ENCODE measurements at regions not wholly inside any gene's neighbourhood (a gene's known extent, or its start where the extent isn't known, plus 50 kb on each side); places are given as distances from the start of the nearest gene placed in this dataset.

DNA sequence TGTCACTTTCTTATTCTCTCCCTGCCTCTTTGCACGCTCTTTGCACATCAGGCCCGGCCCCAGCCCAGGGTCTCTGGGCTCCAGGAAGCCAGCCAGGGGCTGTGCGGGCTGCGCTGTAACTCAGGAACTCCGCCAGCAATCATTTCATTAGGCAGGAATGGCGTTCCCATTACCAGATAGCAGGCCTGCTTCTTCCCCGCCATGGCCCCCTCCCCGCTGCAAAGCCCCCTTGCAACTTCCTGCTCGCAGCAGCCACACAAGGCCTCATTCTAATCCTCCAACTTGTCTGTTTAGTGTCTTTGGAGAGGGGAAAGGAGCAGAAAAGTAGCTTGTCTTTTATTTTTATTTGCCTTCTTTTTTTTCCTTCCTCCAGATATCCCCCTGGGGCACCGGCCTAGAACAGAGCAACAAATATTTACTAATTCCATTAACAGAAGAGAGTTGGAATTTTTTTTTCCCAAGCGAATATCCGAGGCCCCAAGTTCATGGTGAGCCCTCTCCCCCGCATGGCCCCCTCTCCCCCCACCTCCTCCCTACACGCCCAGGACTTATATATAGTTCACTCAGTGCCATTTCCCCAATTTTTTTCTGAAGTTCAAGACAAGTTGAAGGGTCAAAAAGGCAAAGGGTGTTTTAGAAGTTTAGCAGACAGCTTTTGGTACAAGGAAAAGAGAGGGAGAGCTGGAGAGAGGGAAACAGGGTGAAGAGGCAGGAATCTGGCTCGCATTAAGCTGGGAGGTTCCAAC, 329.4 kb upstream of the TBX3 start:
- Mint-ChIP-seq H3K4me3 (no peak overlapping the region), H3K27me3 (no peaks in the 10 kb centered on the region), H3K9me3 (peaks cover 0 to 23% (median 5%) of the 10 kb centered on the region in 7 donors), H3K36me3 (no peaks in the 10 kb centered on the region), H3K27ac (no peak overlapping the region), H3K4me1 (no peaks in the 10 kb centered on the region)
- ATAC-seq (ENCODE audit: low read depth in 2 of 2) (no peak), DNase-seq (no peak)
- Histone ChIP-seq H3K9me3 (ENCODE audit: control insufficient read depth in 2 of 2, low read length in 2 of 2) (peaks cover 0 to 3% of the 10 kb centered on the region in 2 experiments), H3K36me3 (ENCODE audit: control insufficient read depth, insufficient read depth, low read length) (no peaks in the 10 kb centered on the region), H3K4me3 (ENCODE audit: low read depth, low read length) (no peak overlapping the region), H3K27me3 (ENCODE audit: control insufficient read depth, insufficient read depth, low read length) (no peaks in the 10 kb centered on the region), H3K4me1 (ENCODE audit: control insufficient read depth, insufficient read depth, low read length, poor library complexity, severe bottlenecking) (no peaks in the 10 kb centered on the region), H3K27ac (ENCODE audit: insufficient read depth, low read length, poor library complexity, severe bottlenecking) (no peak overlapping the region)

DNA sequence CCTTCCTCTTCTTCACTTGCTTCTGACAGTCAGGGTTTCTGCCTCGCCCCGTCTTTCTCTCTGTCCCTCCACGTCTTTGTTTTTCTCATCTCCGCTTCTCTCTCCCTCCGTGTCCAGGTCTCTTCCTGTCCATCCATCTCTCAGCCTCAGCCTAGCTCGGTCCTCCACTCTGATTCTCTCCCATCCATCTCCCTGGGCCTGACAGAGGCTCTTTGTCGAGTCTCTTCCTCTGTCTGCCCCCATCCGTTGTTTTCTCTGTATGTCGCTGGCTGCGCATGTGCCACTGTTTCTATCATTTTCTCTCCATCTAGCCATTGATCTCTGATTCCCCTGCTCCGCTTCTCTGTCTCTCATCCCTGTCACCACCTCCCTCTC, 328.9 kb upstream of the TBX3 start:
- Histone ChIP-seq H3K4me1 (ENCODE audit: control insufficient read depth, insufficient read depth, low read length, poor library complexity, severe bottlenecking) (no peaks in the 10 kb centered on the region), H3K9me3 (ENCODE audit: control insufficient read depth in 2 of 2, low read length in 2 of 2) (peaks cover 0 to 3% of the 10 kb centered on the region in 2 experiments), H3K4me3 (ENCODE audit: low read depth, low read length) (no peak overlapping the region), H3K27ac (ENCODE audit: insufficient read depth, low read length, poor library complexity, severe bottlenecking) (no peak overlapping the region), H3K36me3 (ENCODE audit: control insufficient read depth, insufficient read depth, low read length) (no peaks in the 10 kb centered on the region), H3K27me3 (ENCODE audit: control insufficient read depth, insufficient read depth, low read length) (no peaks in the 10 kb centered on the region)
- H3K4me1 Mint-ChIP-seq = no peaks in the 10 kb centered on the region
- no peak overlapping the region for H3K4me3 Mint-ChIP-seq
- H3K9me3 Mint-ChIP-seq = peaks cover 0 to 21% (median 2%) of the 10 kb centered on the region in 7 donors
- no peaks in the 10 kb centered on the region for H3K36me3 Mint-ChIP-seq
- no peaks in the 10 kb centered on the region for H3K27me3 Mint-ChIP-seq
- no peak overlapping the region for H3K27ac Mint-ChIP-seq
- ATAC-seq (ENCODE audit: low read depth in 2 of 2) = no peak
- no peak for DNase-seq

DNA sequence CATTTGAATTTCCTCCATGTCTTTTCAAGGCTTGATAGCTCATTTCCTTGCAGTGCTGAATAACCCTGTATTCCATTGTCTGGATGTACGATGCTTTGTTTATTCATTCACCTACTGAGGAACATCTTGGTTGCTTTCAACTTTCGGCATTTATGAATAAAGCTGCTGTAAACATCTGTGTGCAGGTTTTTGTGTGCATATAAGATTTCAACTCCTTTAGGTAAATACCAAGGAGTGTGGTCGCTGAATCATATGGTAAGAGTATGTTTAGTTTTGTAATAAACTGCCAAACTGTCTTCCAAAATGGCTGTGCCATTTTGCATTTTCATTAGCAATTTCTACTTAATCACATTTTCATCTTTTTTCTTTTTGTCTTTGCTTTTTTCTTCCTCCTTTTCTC, 327.7 kb upstream of the TBX3 start:
- Mint-ChIP-seq H3K27me3 (no peaks in the 10 kb centered on the region), H3K4me1 (no peaks in the 10 kb centered on the region), H3K9me3 (peaks cover 0 to 21% (median 0%) of the 10 kb centered on the region in 7 donors), H3K36me3 (no peaks in the 10 kb centered on the region), H3K4me3 (no peak overlapping the region), H3K27ac (no peak overlapping the region)
- no peaks in the 10 kb centered on the region for H3K36me3 ChIP-seq (ENCODE audit: control insufficient read depth, insufficient read depth, low read length)
- ATAC-seq (ENCODE audit: low read depth in 2 of 2) (no peak), DNase-seq (no peak)
- no peak overlapping the region for H3K4me3 ChIP-seq (ENCODE audit: low read depth, low read length)
- H3K27ac ChIP-seq (ENCODE audit: insufficient read depth, low read length, poor library complexity, severe bottlenecking) = no peak overlapping the region
- H3K9me3 ChIP-seq (ENCODE audit: control insufficient read depth in 2 of 2, low read length in 2 of 2) = peaks cover 0 to 3% of the 10 kb centered on the region in 2 experiments
- H3K27me3 ChIP-seq (ENCODE audit: control insufficient read depth, insufficient read depth, low read length) = no peaks in the 10 kb centered on the region
- H3K4me1 ChIP-seq (ENCODE audit: control insufficient read depth, insufficient read depth, low read length, poor library complexity, severe bottlenecking) = no peaks in the 10 kb centered on the region

- no peaks in the 10 kb centered on the region for H3K36me3 Mint-ChIP-seq
- no peak for DNase-seq
- H3K4me3 Mint-ChIP-seq = no peak overlapping the region
- peaks cover 0 to 25% (median 5%) of the 10 kb centered on the region in 7 donors for H3K9me3 Mint-ChIP-seq
- H3K4me1 Mint-ChIP-seq = no peaks in the 10 kb centered on the region
- Histone ChIP-seq H3K27ac (ENCODE audit: insufficient read depth, low read length, poor library complexity, severe bottlenecking) (no peak overlapping the region), H3K27me3 (ENCODE audit: control insufficient read depth, insufficient read depth, low read length) (no peaks in the 10 kb centered on the region), H3K4me1 (ENCODE audit: control insufficient read depth, insufficient read depth, low read length, poor library complexity, severe bottlenecking) (no peaks in the 10 kb centered on the region), H3K36me3 (ENCODE audit: control insufficient read depth, insufficient read depth, low read length) (no peaks in the 10 kb centered on the region), H3K9me3 (ENCODE audit: control insufficient read depth in 2 of 2, low read length in 2 of 2) (peaks cover 0 to 3% of the 10 kb centered on the region in 2 experiments), H3K4me3 (ENCODE audit: low read depth, low read length) (no peak overlapping the region)
- H3K27me3 Mint-ChIP-seq = no peaks in the 10 kb centered on the region
- H3K27ac Mint-ChIP-seq = no peak overlapping the region
- ATAC-seq (ENCODE audit: low read depth in 2 of 2) = no peak
These were observed 326.5 kb upstream of the TBX3 start for GRCh38 chr12:115010324-115010995.

DNA sequence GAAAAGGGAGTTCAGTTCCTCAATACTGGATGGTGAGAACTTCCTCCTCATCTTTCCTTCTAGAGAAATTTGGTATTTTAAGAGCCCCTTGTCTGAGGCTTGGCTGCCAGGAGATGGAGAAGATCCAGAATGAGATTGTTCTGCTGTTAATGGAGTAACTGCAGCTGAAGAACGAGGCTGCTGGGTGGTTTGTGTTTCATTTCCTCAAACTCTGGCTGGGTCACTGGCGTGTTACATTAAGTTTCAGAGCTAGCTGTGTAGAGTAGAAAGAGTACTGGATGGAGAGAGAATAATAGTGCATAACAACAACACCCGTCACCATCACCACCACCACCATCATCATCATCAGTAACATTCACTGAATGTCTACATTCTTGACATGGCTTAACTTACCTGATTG, 325.0 kb upstream of the TBX3 start:
- no peaks in the 10 kb centered on the region for H3K27me3 ChIP-seq (ENCODE audit: control insufficient read depth, insufficient read depth, low read length)
- no peaks in the 10 kb centered on the region for H3K9me3 ChIP-seq (ENCODE audit: control insufficient read depth in 2 of 2, low read length in 2 of 2)
- H3K4me1 ChIP-seq (ENCODE audit: control insufficient read depth, insufficient read depth, low read length, poor library complexity, severe bottlenecking) = no peaks in the 10 kb centered on the region
- Mint-ChIP-seq H3K4me3 (no peak overlapping the region), H3K4me1 (no peaks in the 10 kb centered on the region), H3K9me3 (peaks cover 0 to 24% (median 6%) of the 10 kb centered on the region in 7 donors), H3K27me3 (no peaks in the 10 kb centered on the region), H3K27ac (no peak overlapping the region), H3K36me3 (no peaks in the 10 kb centered on the region)
- H3K27ac ChIP-seq (ENCODE audit: insufficient read depth, low read length, poor library complexity, severe bottlenecking) = no peak overlapping the region
- ATAC-seq (ENCODE audit: low read depth in 2 of 2) = no peak
- H3K36me3 ChIP-seq (ENCODE audit: control insufficient read depth, insufficient read depth, low read length) = no peaks in the 10 kb centered on the region
- no peak overlapping the region for H3K4me3 ChIP-seq (ENCODE audit: low read depth, low read length)
- no peak for DNase-seq

GRCh38 chr12:115004470-115005146, 320.6 kb upstream of the TBX3 start:
- Histone ChIP-seq H3K4me3 (ENCODE audit: low read depth, low read length) (no peak overlapping the region), H3K27me3 (ENCODE audit: control insufficient read depth, insufficient read depth, low read length) (no peaks in the 10 kb centered on the region), H3K27ac (ENCODE audit: insufficient read depth, low read length, poor library complexity, severe bottlenecking) (no peak overlapping the region), H3K9me3 (ENCODE audit: control insufficient read depth in 2 of 2, low read length in 2 of 2) (peaks cover 0 to 1% of the 10 kb centered on the region in 2 experiments), H3K36me3 (ENCODE audit: control insufficient read depth, insufficient read depth, low read length) (no peaks in the 10 kb centered on the region), H3K4me1 (ENCODE audit: control insufficient read depth, insufficient read depth, low read length, poor library complexity, severe bottlenecking) (no peaks in the 10 kb centered on the region)
- H3K4me1 Mint-ChIP-seq = no peaks in the 10 kb centered on the region
- no peak overlapping the region for H3K27ac Mint-ChIP-seq
- H3K27me3 Mint-ChIP-seq = no peaks in the 10 kb centered on the region
- H3K4me3 Mint-ChIP-seq = no peak overlapping the region
- ATAC-seq (ENCODE audit: low read depth in 2 of 2) (no peak), DNase-seq (no peak)
- no peaks in the 10 kb centered on the region for H3K36me3 Mint-ChIP-seq
- H3K9me3 Mint-ChIP-seq = peaks cover 0 to 19% (median 5%) of the 10 kb centered on the region in 7 donors

DNA sequence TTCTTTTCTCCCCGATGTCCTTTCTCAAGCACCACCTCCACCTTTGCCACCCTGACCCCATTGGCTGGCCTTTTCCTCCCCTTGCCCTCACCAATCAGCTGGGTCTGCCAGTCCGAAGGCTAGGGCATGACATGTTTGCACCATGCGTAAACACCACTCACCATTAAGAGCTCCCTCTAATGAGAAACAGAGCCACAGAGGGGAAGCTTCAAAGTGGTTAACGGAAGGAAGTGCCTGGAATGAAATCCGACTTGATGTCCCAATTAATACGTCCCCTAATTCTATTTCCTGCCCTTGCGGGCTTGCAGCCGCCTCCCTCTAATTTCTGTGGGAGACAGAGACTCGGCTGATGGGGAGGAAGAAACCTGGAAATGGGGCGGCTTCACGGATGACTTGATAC, 318.5 kb upstream of the TBX3 start:
- Mint-ChIP-seq H3K4me3 (no peak overlapping the region), H3K27ac (no peak overlapping the region), H3K36me3 (no peaks in the 10 kb centered on the region), H3K27me3 (no peaks in the 10 kb centered on the region), H3K4me1 (no peaks in the 10 kb centered on the region), H3K9me3 (peaks cover 0 to 22% (median 5%) of the 10 kb centered on the region in 7 donors)
- DNase-seq (no peak), ATAC-seq (ENCODE audit: low read depth in 2 of 2) (no peak)
- Histone ChIP-seq H3K9me3 (ENCODE audit: control insufficient read depth in 2 of 2, low read length in 2 of 2) (peaks cover 0 to 1% of the 10 kb centered on the region in 2 experiments), H3K27me3 (ENCODE audit: control insufficient read depth, insufficient read depth, low read length) (no peaks in the 10 kb centered on the region), H3K4me1 (ENCODE audit: control insufficient read depth, insufficient read depth, low read length, poor library complexity, severe bottlenecking) (no peaks in the 10 kb centered on the region), H3K4me3 (ENCODE audit: low read depth, low read length) (no peak overlapping the region), H3K36me3 (ENCODE audit: control insufficient read depth, insufficient read depth, low read length) (no peaks in the 10 kb centered on the region), H3K27ac (ENCODE audit: insufficient read depth, low read length, poor library complexity, severe bottlenecking) (no peak overlapping the region)
